DMS53 (cell line): ENCODE measurements at regions not wholly inside any gene's neighbourhood (a gene's known extent, or its start where the extent isn't known, plus 50 kb on each side); places are given as distances from the start of the nearest gene placed in this dataset.

ENCODE experiments used
- DNase-seq: peaks from one replicate; lab custom pipeline; 2025; lab: John Stamatoyannopoulos, UW

DNA sequence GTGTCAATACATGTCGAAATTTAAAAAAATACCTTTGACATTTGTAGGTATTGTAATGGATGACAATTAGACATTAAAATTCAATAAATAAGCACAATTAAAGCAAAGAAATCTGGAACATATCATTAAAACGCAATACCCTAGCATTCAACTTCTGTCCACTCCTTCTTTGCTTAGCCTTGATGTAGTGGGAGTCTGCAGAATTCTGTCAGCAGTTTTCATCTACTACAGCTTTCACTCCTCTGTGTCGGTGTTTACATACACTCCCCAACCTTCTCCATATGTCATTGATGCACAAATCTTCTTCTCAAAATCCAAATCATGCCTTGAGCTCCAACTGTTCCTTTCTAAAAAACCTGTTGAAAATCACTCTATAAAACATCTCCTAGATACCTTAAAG is 1380.6 kb downstream of the DSC3 start:
- DNase-seq: no peak

DNA sequence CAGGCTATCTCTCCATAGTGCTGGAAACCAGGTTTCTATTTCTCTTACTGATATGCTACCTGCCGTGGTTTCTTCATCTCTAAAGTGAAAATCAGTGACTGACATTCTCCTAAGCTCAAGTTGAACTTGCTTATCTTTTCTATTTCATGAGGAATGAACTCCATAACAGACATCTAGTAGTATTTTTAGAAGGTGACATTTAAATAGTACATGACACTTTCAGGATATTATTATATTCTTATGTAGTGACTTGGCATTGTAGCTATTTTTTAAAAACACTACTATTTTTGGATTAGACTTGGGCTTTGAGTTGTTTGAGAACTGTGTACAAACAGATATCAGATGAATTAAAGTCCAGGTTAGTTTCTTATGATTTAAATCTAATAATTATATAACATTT is 1381.8 kb downstream of the DSC3 start:
- DNase-seq: no peak

- DNase-seq: no peak
Measured at GRCh38 chr18:29653671-29654215, 1388.8 kb downstream of the DSC3 start.

DNA sequence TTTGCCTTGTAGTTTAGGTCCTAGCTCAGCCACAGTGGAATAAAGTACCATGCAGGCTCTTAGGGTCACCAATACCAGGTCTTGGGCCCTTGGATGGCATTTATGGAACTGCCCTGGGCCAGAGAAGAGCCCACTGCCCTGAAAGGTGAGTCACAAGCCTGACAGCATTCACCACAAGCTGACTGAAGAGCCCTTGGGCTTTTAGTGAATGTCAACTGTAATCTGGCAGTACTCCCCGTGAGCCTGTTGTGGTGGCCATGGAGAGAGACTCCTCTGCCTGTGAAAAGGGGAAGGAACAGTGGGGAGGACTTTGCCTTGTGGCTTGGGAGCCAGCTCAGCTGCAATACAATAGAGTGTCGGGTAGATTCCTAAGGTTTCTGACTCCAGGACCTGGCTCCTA is 1389.7 kb downstream of the DSC3 start:
- DNase-seq: peak; percentile 2

- no peak for DNase-seq
Measured at GRCh38 chr18:29651122-29651680, 1391.3 kb downstream of the DSC3 start.

DNA sequence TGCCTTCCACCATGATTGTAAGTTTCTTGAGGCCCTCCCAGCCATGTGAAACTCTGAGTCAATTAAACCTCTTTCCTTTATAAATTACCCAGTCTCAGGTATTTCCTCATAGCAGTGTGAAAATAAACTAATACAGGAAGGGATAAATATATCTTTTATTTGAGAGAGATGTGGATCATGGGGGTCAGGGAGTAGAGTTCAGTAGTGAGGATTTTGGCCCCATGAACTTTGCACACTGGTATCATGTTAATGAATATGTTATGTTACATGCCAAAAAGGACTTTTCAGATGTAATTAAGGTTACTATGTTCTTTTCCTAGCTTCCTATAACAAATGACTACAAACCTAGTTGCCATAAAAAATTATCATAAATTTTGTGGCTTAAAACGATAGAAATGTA is 1393.7 kb downstream of the DSC3 start:
- no peak for DNase-seq

DNA sequence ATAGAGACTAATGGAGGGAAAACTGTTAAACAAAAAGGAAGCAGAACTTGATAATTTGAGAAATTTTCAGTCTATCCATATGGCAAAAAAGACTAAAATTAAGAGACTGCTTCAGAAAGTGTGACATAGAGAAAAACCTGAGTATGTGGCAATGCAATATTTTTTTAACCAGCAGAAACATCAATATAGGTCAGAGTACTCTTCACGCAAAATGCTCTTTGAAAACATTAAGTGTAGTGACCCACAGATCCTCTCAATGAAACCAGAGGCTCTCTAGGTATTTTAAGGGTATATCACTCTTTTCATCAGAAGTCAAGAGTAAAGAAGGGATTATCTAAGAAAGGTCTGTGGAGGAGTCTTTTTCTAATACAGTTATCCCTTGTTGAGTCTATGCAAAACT is 1394.8 kb downstream of the DSC3 start:
- DNase-seq: no peak

- DNase-seq: peak; percentile 22
Measured at GRCh38 chr18:29644276-29644675, 1398.3 kb downstream of the DSC3 start.

DNA sequence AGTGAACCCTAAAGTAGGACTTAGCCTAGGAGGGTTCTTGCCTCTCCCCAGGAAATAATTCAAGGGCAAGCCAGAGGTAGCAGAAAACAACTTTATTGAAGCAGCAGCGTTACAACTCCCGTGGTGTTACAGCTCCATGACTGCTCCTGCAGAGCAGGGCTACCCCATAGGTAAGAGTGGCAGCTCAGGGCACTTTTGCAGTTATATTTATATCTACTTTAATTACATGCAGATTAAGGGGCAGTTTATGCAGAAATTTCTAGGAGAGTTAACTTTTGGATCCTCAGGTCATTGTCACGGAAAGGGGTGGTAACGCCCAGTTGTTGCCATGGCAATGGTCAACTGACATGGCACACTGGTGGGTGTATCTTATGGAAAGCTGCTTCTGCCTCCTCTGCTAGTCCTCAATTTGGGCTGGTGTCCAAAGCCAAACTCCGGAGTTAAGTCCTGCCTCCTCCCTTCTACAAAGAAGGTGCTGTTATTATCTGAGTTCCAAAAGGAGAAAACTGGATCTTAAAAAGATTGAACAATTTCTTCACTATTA is 1413.0 kb downstream of the DSC3 start:
- DNase-seq: no peak

- DNase-seq: no peak
Measured at GRCh38 chr18:29626094-29626493, 1416.4 kb downstream of the DSC3 start.

DNA sequence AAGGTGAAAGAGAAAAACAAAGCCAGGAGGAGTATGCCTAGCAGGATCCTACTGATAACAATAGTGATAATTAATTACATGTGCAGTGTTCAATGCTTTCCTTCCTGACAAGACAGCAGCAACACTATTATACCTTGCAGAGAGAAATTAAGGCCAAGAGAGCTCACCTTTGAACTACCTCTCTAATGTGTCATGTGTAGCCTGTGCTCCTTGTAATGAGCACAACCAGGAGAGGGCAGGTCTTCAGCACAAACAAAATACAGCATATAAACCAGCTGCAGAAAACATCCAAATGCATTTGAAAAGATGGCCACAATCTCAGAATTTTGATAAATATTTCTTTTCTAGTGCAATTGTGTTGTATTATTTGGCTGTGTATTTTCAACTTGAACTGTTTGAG is 1425.7 kb downstream of the DSC3 start:
- DNase-seq: no peak

DNA sequence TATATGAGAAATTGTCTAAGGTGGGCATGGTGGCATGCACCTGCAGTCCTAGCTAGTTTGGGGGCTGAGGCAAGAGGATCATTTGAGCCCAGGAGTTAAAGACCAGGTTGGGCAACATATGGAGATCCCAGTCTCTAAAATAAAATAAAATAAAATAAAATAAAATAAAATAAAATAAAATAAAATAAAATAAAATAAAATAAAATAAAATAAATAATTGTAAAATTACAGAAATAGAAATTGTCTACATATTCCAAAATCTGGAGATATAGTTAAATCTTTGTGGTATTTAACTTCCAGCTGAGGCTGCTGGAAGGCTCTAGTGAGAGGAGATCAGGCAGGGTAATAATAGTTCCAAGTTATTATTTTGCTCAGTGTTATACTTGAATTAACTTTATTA is 1432.1 kb upstream of the CDH2 start:
- no peak for DNase-seq

DNA sequence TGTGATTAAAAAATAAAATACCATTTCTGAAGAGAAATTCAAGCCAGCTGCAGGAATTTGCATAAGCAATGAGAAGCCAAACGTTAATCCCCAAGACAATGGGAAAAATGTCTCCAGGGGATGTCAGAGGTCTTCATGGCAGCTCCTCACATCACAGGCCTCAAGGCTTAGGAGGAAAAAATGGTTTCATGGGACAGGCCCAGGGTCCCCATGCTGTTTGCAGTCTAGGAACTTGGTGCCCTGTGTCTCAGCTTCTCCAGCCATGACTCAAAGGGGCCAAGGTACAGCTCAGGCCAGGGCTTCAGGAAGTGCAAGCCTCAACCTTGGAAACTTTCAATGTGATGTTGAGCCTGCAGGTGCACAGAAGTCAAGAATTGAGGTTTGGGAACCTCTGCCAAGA is 1428.4 kb upstream of the CDH2 start:
- no peak for DNase-seq

- DNase-seq: no peak
Measured at GRCh38 chr18:29596959-29597358, 1420.0 kb upstream of the CDH2 start.

DNA sequence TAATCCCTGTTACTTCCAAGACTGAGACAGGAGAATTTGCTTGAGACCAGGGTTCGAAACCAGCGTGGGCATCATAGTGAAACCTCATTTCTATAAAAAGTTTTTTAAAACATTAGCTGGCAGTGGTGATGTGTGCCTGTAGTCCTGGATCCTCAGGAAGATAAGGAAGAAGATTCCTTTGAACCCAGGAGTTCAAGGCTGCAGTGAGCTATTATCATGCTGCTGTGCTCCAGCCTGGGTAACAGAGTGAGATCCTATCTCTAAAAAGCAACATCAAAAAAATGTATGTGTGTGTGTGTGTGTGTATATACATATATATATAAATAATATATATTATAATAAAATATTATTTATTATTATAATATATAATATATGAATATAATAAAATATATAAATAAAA is 1417.6 kb upstream of the CDH2 start:
- DNase-seq: no peak

- no peak for DNase-seq
Measured at GRCh38 chr18:29588446-29589100, 1411.6 kb upstream of the CDH2 start.

DNA sequence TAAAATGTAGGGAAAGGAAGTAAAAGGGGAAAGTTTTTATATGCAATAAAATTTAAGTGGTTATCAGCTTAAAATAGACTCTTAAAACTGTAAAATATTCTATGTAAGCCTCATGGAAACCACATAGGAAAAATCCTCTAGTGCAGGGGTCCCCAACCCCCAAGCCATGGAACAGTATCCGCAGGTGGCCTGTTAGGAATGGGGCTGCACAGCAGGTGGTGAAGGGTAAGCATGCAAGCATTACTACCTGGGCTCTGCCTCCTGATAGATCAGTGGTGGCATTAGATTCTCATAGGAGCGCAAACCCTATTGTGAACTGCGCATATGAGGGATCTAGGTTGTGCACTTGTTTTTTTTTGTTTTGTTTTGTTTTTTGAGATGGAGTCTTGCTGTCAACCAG is 1409.3 kb upstream of the CDH2 start:
- DNase-seq: no peak

DNA sequence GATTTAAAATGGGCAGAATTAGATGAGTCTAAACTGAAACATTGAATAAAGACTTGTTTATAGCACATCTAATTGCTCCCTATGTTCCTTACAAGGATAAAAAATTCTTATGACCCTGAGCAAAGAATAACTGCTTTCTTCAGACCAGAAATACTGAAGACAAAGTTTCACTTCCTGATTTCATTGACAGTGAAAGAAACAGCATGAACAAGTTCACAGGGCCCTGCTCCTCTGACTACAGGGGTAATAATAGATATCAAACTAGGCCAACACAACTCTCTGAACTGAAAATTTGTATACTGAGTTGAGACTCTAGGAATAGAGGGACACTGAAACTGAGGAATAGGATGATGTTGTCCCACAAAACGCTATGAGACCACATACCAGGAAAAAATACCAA is 1383.3 kb upstream of the CDH2 start:
- no peak for DNase-seq

GRCh38 chr18:29556070-29556469 is 1379.1 kb upstream of the CDH2 start:
- no peak for DNase-seq

- no peak for DNase-seq
Measured at GRCh38 chr18:29549759-29550158, 1372.8 kb upstream of the CDH2 start.

- no peak for DNase-seq
Measured at GRCh38 chr18:29547626-29548025, 1370.7 kb upstream of the CDH2 start.

GRCh38 chr18:29540548-29540947 is 1363.6 kb upstream of the CDH2 start:
- no peak for DNase-seq

GRCh38 chr18:29531746-29532145 is 1354.8 kb upstream of the CDH2 start:
- DNase-seq: no peak

GRCh38 chr18:29523371-29523770 is 1346.4 kb upstream of the CDH2 start:
- no peak for DNase-seq
